Lower leg skin (tissue), 4 donors: ENCODE measurements at regions not wholly inside any gene's neighbourhood (a gene's known extent, or its start where the extent isn't known, plus 50 kb on each side); places are given as distances from the start of the nearest gene placed in this dataset.

Source experiments
- DNase-seq, 2 donors: peaks; one replicate each; pipeline ENCODE4 v3.0.0-alpha.2; 2019; ENCODE audit warnings: low spot score in 2 of 2
- H3K4me3 ChIP-seq: fragments of 200-600 bp; sonication (generic); 2 replicates; pipeline ENCODE4 v1.5.1; 2017; ENCODE audit warnings: mild to moderate bottlenecking, low read depth; ENCODE audit not compliant: poor library complexity, severe bottlenecking
- POLR2A ChIP-seq, 2 donors: fragments of 450-650 bp; IDR thresholded peaks; one replicate each; pipeline ENCODE4 v1.6.1; 2016 to 2017; ENCODE audit warnings: antibody characterized with exemption in 2 of 2, mild to moderate bottlenecking in 1 of 2, moderate library complexity in 1 of 2
- WGBS, 2 donors: methylation state at CpG; one replicate each; pipeline ENCODE4 v1.1.5; 2018; 5-methylcytosine and 5-hydroxymethylcytosine counted together
- intact Hi-C: fragments of 100-400 bp; cut with DNase I; formaldehyde crosslinking; loops from one replicate; pipeline ENCODE4 v1.15.0; 2023; ENCODE audit warnings: low total_unique reads
- TF ChIP-seq, protein P1 (sequence below), 3 donors: fragments of 450-650 bp; IDR thresholded peaks; one replicate each; pipeline ENCODE4 v1.5.1; 2016; ENCODE audit warnings: antibody characterized with exemption in 3 of 3, mild to moderate bottlenecking in 3 of 3, moderate library complexity in 2 of 3

DNA sequence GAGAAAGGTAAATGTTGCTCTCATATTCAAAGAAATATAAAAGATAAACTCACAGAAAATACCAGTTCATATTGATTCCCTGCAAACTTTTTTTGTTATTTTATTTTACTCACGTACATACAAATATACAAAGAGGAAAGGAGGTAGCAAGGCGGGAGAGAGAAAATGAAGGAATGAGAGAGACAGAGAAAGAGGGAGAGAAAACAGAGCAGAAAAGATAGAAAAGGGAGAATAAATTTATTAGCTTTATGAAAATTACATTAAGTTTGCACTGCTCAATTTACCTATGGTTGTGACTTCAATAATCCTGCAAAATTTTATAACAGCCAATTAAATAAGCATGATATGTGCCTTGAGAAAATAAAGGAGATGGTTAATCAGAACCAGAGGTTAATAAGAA lies 274.7 kb upstream of the CITED2 start:
- WGBS, 2 donors = 91 to 94% methylated on average over 2 of the region's 2 CpGs
- no peak for DNase-seq
- no peak for TF ChIP-seq POLR2A (IDR thresholded peaks at IDR 0.05)
- TF ChIP-seq, protein P1, sequence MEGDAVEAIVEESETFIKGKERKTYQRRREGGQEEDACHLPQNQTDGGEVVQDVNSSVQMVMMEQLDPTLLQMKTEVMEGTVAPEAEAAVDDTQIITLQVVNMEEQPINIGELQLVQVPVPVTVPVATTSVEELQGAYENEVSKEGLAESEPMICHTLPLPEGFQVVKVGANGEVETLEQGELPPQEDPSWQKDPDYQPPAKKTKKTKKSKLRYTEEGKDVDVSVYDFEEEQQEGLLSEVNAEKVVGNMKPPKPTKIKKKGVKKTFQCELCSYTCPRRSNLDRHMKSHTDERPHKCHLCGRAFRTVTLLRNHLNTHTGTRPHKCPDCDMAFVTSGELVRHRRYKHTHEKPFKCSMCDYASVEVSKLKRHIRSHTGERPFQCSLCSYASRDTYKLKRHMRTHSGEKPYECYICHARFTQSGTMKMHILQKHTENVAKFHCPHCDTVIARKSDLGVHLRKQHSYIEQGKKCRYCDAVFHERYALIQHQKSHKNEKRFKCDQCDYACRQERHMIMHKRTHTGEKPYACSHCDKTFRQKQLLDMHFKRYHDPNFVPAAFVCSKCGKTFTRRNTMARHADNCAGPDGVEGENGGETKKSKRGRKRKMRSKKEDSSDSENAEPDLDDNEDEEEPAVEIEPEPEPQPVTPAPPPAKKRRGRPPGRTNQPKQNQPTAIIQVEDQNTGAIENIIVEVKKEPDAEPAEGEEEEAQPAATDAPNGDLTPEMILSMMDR (IDR thresholded peaks at IDR 0.05) = no peak
- H3K4me3 ChIP-seq = no peak overlapping the region
- intact Hi-C loops = no loop called here

DNA sequence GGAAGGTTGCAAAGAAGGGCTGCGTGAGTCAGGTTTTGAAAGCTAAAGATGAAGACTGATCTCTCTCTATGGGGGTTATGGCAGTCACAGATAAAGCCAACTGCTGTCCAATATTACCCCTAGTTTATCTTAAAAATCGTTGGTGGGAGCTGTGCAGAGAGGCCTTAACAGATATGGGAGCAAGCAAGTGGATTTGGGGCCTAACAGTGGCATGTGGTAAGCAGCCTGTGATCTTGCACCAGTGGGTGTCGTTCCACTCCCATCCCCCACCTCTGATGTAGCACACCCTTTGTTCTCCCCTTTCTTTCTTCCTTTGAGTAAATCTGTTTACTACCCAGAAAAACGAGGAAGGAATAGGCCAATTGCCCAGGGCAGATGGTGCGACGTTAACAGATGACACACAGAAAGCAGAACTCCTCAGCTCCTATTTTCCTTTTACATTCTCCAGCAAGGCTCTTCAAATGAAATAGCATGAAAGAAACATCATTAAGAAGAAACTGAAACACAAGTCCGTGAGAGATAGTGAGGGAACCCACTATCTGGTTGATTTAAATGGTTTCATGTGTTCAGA lies 274.1 kb upstream of the CITED2 start:
- TF ChIP-seq, protein P1 (IDR thresholded peaks at IDR 0.05) = no peak
- no peak for TF ChIP-seq POLR2A (IDR thresholded peaks at IDR 0.05)
- DNase-seq = no peak
- no peak overlapping the region for H3K4me3 ChIP-seq
- 66 to 70% methylated on average over 7 of the region's 7 CpGs for WGBS, 2 donors
- intact Hi-C loops = no loop called here

DNA sequence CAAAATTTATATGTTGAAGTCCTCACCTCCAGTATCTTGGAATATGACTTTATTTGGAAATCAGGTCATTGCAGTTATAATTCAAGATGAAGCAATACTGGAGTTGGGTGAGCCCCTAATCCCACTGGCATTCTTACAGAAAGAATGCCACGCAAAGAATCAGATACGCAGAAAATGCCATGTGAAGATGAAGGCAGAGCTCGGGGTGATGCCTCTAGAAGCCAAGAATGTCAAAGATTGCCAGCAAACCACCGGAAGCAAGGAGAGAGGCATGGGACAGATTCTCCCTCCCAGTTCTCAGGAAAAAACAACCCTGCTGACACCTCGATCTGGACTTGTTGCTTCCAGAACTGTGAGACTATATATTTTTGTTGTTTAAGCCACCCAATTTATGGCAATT lies 273.4 kb upstream of the CITED2 start:
- 76% methylated on average over 5 of the region's 5 CpGs for WGBS, 2 donors
- intact Hi-C loops = no loop called here
- H3K4me3 ChIP-seq = no peak overlapping the region
- TF ChIP-seq, protein P1 (IDR thresholded peaks at IDR 0.05) = no peak
- no peak for TF ChIP-seq POLR2A (IDR thresholded peaks at IDR 0.05)
- no peak for DNase-seq

DNA sequence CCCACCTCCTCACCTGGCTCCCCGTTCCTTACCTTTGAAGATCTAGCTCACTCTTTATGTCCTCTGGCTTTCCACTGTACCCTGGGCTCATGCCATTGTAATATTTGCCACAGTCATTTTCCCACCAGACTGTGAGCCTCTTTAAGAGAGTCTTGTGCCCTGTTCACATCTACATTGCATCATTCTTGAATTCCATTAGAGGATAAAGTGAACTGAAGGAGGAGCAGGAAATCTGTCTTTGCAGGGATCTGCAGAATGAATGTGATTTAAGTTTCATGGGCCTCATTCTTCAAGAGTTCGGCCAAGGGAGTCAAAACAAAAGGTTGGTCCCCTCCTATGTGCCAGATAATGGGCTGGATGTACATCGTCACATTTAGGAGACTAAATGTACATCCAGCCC lies 272.6 kb upstream of the CITED2 start:
- TF ChIP-seq, protein P1 (IDR thresholded peaks at IDR 0.05) = no peak
- no peak for TF ChIP-seq POLR2A (IDR thresholded peaks at IDR 0.05)
- WGBS, 2 donors = 92 to 97% methylated on average over 3 of the region's 3 CpGs
- intact Hi-C loops = no loop called here
- no peak overlapping the region for H3K4me3 ChIP-seq
- DNase-seq = no peak

DNA sequence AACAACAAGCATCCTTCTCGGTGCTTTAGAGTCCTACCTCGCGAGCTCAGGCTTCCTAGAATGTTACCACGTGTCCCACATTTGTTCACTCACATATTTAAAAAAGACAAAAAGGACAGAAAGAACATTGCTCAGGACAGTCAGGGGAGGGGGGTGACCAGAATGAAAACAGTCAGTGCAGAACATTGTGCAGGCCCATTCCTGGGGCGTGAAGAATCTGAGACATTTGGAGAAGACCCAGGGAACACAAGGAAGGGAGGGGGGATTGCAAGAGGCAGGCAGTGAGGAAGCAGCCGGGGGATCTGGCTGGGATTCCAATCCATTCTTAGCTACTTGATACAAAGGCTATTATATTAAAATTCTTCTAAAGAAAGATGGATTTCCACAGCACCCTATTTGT lies 270.4 kb upstream of the CITED2 start:
- peak in 1 of 2 donors; percentile 48 for DNase-seq
- TF ChIP-seq, protein P1 (IDR thresholded peaks at IDR 0.05) = no peak
- TF ChIP-seq POLR2A (IDR thresholded peaks at IDR 0.05) = no peak
- intact Hi-C loops = no loop called here
- no peak overlapping the region for H3K4me3 ChIP-seq
- WGBS, 2 donors = 71 to 75% methylated on average over 6 of the region's 6 CpGs

DNA sequence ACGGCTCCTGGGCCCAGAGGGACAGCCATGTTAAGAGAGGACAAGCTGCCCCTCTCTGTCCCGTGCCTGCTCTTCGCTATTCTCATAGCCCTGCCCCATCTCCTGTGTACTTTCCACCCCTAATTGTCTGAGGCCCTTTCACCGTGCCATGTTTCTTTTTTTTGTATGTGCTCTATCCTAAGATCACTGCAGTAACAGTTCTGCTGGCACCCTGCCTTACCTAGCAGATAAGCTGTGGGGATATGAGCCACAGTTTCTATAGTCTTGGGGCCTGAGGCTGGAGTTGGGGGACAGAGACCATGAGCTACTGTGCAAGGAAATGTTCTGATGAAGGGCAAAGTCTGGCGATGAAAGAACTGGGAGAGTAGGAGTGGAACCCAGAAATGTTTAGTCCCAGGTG lies 269.5 kb upstream of the CITED2 start:
- no peak for DNase-seq
- intact Hi-C loops = no loop called here
- 91 to 94% methylated on average over 5 of the region's 5 CpGs for WGBS, 2 donors
- no peak overlapping the region for H3K4me3 ChIP-seq
- TF ChIP-seq, protein P1 (IDR thresholded peaks at IDR 0.05) = no peak
- TF ChIP-seq POLR2A (IDR thresholded peaks at IDR 0.05) = no peak
